ENCODE measurements at regions not wholly inside any gene's neighbourhood (a gene's known extent, or its start where the extent isn't known, plus 50 kb on each side); places are given as distances from the start of the nearest gene placed in this dataset.
"Not testable (repeated sequence)": the region's sequence is repeated elsewhere in the genome, so short reads cannot be mapped to it uniquely, and the experiment has no call there.

DNA sequence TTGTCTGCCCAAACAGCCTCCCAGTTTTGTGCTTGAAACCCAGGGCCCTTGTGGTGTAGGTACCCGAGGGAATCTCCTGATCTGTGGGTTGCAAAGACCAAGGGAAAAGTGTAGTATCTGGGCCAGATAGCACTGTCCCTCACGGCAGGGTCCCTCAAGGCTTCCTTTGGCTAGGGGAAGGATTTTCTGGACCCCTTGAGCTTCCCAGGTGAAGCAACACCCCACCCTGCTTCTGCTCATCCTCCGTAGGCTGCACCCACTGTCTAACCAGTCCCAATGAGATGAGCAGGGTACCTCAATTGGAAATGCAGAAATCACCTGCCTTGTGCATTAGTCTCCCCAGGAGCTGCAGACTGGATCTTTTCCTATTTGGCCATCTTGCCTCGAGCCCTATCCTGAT is 791.8 kb upstream of the MANEA start:
- TF ChIP-seq, protein P1, sequence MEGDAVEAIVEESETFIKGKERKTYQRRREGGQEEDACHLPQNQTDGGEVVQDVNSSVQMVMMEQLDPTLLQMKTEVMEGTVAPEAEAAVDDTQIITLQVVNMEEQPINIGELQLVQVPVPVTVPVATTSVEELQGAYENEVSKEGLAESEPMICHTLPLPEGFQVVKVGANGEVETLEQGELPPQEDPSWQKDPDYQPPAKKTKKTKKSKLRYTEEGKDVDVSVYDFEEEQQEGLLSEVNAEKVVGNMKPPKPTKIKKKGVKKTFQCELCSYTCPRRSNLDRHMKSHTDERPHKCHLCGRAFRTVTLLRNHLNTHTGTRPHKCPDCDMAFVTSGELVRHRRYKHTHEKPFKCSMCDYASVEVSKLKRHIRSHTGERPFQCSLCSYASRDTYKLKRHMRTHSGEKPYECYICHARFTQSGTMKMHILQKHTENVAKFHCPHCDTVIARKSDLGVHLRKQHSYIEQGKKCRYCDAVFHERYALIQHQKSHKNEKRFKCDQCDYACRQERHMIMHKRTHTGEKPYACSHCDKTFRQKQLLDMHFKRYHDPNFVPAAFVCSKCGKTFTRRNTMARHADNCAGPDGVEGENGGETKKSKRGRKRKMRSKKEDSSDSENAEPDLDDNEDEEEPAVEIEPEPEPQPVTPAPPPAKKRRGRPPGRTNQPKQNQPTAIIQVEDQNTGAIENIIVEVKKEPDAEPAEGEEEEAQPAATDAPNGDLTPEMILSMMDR (IDR thresholded peaks at IDR 0.05), result no peak
- Histone ChIP-seq H3K9me3 (no peaks in the 10 kb centered on the region), H3K4me1 (no peaks in the 10 kb centered on the region), H3K36me3 (no peaks in the 10 kb centered on the region), H3K27me3 (no peaks in the 10 kb centered on the region), H3K27ac (no peak overlapping the region), H3K9ac (ENCODE audit: low read depth in 2 of 2, low read length in 2 of 2) (no peak overlapping the region), H3K4me3 (no peak overlapping the region)
- DNase-seq, result no peak
- intact Hi-C loops (cut with DNase I), result no loop called here

DNA sequence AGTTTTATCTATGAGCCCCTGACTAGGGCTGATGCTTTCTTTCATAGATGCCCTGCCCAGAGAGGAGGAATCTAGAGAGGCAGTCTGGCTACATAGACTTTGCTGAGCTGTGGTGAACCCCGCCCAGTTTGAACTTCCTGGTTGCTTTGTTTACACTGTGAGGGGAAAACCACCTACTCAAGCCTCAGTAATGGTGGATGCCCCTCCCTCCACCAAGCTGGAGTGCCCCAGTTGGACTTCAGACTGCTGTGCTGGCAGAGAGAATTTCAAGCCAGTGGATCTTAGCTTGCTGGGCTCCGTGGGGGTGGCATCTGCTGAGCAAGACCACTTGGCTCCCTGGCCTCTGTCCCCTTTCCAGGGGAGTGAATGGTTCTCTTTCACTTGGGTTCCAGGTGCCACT is 792.3 kb upstream of the MANEA start:
- H3K9me3 ChIP-seq; intact Hi-C loops (cut with DNase I); H3K27ac ChIP-seq; H3K27me3 ChIP-seq; H3K4me1 ChIP-seq; H3K36me3 ChIP-seq; H3K9ac ChIP-seq (ENCODE audit: low read depth in 2 of 2, low read length in 2 of 2); H3K4me3 ChIP-seq: not testable (repeated sequence)
- peak; percentile 79 for DNase-seq

DNA sequence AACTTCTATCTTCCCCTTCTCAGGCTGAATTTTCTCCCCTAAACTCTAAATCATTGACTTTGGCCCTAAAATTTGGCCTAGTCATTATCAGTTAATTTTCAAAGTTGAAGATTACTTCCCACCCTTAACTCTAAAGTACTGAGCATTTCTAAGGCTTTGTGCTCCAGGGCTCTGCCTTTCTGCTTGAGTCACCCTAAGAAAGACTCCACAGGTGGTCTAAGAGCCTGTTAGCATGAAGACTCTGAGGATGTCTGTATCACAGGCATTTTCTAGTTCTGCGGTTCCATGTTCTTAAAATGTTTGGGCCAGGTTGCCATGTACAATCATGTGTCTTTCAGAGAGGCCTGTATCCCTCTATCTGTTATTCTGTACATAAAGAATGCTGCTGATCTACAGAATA is 808.1 kb upstream of the MANEA start:
- no peaks in the 10 kb centered on the region for H3K4me1 ChIP-seq
- no peaks in the 10 kb centered on the region for H3K9me3 ChIP-seq
- no peak overlapping the region for H3K9ac ChIP-seq (ENCODE audit: low read depth in 2 of 2, low read length in 2 of 2)
- H3K27ac ChIP-seq, result no peak overlapping the region
- TF ChIP-seq, protein P1 (IDR thresholded peaks at IDR 0.05), result no peak
- H3K4me3 ChIP-seq, result no peak overlapping the region
- no peaks in the 10 kb centered on the region for H3K27me3 ChIP-seq
- intact Hi-C loops (cut with DNase I), result no loop called here
- DNase-seq, result no peak
- H3K36me3 ChIP-seq, result no peaks in the 10 kb centered on the region

DNA sequence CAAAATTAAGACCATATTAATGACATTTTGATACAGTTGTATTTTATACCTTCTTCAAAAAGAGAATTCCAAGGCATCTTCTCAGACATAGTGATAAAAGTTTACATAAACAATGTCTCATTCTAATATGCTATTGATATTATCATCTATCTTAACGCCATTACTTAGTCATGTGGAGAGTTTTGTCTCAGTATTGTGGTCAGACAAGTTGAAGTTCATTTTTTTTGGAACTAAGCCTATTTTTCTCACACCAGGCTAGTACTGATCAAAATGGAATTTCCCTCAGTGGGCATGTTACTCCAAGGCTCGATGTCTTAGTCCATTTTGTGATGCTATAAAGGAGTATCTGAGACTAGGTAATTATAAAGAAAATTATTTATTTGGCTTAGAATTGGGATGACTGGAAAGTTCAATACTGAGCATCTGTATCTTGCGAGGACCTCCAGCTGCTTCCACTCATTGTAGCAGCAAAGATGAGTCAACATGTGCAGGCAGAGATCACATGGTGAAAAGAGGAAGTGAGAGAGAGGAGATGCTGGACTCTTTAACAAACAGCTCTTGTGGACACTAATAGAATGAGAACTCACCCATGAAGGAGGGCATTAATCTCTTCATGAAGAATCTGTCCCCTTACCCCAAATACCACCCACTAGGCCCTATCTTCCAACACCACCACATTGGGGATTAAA is 825.5 kb upstream of the MANEA start:
- Histone ChIP-seq H3K9me3 (no peaks in the 10 kb centered on the region), H3K9ac (ENCODE audit: low read depth in 2 of 2, low read length in 2 of 2) (no peak overlapping the region), H3K27ac (no peak overlapping the region), H3K4me3 (no peak overlapping the region), H3K36me3 (no peaks in the 10 kb centered on the region), H3K4me1 (no peaks in the 10 kb centered on the region), H3K27me3 (no peaks in the 10 kb centered on the region)
- DNase-seq, result no peak
- TF ChIP-seq, protein P1 (IDR thresholded peaks at IDR 0.05), result no peak
- intact Hi-C loops (cut with DNase I), result no loop called here

DNA sequence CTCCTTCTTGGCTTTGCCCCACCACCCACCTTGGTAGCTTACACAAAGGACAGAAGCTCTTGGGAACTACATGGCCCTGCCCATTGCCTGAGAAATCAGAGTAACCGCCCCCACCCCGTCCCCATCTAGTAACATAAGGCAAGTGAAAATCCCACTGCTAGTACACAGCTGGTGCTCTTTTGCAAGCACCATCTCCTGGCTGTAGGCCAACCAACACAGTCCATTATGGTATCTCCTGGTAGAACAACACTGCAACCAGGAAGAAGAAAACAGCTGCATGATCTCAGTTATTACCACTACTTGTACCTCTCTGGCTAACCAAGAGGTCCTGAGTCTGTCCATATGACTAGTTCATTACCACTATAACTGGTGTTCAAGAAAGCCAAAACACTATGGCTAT is 841.1 kb upstream of the MANEA start:
- no peak for DNase-seq
- TF ChIP-seq, protein P1 (IDR thresholded peaks at IDR 0.05), result no peak
- H3K4me1 ChIP-seq, result no peaks in the 10 kb centered on the region

DNA sequence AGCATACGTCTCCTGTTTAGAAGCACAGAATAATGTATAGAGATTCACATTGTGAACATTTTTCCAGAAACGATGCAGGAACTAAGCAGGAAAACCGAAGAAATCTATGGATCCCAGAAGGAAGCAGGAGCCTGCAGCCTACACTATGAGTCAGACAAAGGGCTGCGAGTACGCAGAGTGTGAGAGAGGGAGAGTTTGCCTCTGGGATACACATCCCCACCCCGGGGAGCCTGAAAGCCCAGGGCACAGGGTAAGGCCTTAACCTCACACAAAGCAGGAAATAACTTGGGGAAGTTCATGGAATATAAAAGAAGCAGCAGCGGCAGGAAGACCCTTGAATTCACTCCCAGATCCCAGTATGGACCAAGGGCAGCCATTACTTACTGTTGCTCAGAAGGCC is 842.1 kb upstream of the MANEA start:
- no peaks in the 10 kb centered on the region for H3K4me1 ChIP-seq
- no peaks in the 10 kb centered on the region for H3K9me3 ChIP-seq
- no peak for DNase-seq
- H3K27ac ChIP-seq, result no peak overlapping the region
- H3K27me3 ChIP-seq, result no peaks in the 10 kb centered on the region
- H3K36me3 ChIP-seq, result no peaks in the 10 kb centered on the region
- H3K4me3 ChIP-seq, result no peak overlapping the region
- no peak overlapping the region for H3K9ac ChIP-seq (ENCODE audit: low read depth in 2 of 2, low read length in 2 of 2)
- intact Hi-C loops (cut with DNase I), result no loop called here
- TF ChIP-seq, protein P1 (IDR thresholded peaks at IDR 0.05), result no peak

More for the DNA sequence above, 841.1 kb upstream of the MANEA start:
- Histone ChIP-seq H3K9ac (ENCODE audit: low read depth in 2 of 2, low read length in 2 of 2) (no peak overlapping the region), H3K27ac (no peak overlapping the region), H3K9me3 (no peaks in the 10 kb centered on the region), H3K27me3 (no peaks in the 10 kb centered on the region), H3K36me3 (no peaks in the 10 kb centered on the region), H3K4me3 (no peak overlapping the region)
- intact Hi-C loops (cut with DNase I), result no loop called here
